ENCODE measurements at regions not wholly inside any gene's neighbourhood (a gene's known extent, or its start where the extent isn't known, plus 50 kb on each side); places are given as distances from the start of the nearest gene placed in this dataset.
A peak's percentile ranks its signal among the peaks of the same experiment; 100 is the strongest.

DNA sequence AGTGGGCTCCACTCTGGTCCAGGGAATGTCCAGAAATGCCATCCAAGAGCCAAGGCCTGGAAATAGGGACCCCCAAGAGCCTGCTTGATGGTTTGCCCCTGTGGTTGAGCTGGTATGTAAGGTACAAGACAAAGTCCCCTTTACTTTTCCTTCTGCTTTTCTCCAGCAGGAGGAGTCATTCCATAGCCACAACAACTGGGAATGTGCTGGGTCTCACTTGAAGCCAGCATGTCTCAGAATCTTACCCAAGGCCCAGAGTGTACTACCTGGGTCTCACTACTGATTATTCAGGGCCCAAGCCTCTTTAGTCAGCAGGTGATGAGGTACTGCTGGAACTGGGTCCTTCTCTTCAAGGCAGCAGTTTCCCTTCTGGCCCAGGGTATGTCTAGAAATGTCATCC is 62.1 kb upstream of the CD55 start:
- TF ChIP-seq, protein P1, sequence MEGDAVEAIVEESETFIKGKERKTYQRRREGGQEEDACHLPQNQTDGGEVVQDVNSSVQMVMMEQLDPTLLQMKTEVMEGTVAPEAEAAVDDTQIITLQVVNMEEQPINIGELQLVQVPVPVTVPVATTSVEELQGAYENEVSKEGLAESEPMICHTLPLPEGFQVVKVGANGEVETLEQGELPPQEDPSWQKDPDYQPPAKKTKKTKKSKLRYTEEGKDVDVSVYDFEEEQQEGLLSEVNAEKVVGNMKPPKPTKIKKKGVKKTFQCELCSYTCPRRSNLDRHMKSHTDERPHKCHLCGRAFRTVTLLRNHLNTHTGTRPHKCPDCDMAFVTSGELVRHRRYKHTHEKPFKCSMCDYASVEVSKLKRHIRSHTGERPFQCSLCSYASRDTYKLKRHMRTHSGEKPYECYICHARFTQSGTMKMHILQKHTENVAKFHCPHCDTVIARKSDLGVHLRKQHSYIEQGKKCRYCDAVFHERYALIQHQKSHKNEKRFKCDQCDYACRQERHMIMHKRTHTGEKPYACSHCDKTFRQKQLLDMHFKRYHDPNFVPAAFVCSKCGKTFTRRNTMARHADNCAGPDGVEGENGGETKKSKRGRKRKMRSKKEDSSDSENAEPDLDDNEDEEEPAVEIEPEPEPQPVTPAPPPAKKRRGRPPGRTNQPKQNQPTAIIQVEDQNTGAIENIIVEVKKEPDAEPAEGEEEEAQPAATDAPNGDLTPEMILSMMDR (conservative IDR thresholded peaks at IDR 0.05; ENCODE audit: low read depth, low read length): peak; percentile 45
- TF ChIP-seq MAZ (IDR thresholded peaks at IDR 0.05; ENCODE audit: borderline replicate concordance, low read depth, low read length): no peak
- TF ChIP-seq ELK1 (IDR thresholded peaks at IDR 0.05; ENCODE audit: borderline replicate concordance, low read depth, low read length): no peak
- no peak for TF ChIP-seq MXI1 (IDR thresholded peaks at IDR 0.05; ENCODE audit: borderline replicate concordance, low read depth, low read length)
- TF ChIP-seq POLR2A (IDR thresholded peaks at IDR 0.05; ENCODE audit: low read depth, low read length): no peak
